Skin epidermis (tissue), 12 donors: ENCODE measurements at regions not wholly inside any gene's neighbourhood (a gene's known extent, or its start where the extent isn't known, plus 50 kb on each side); places are given as distances from the start of the nearest gene placed in this dataset.
"Not testable (repeated sequence)": the region's sequence is repeated elsewhere in the genome, so short reads cannot be mapped to it uniquely, and the experiment has no call there.

ENCODE experiments used
- H3K27ac ChIP-seq, 21 experiments: fragments of 200-600 bp; sonication (generic) in 11 of 21; one replicate each; pipeline ENCODE4 v1.5.0; 2020; ENCODE audit warnings: mild to moderate bottlenecking in 3 of 21, inconsistent platforms in 2 of 21, moderate library complexity in 2 of 21
- H3K4me3 ChIP-seq, 7 experiments: fragments of 200-600 bp; sonication (generic) in 2 of 7; one replicate each; pipeline ENCODE4 v1.5.0; 2020; ENCODE audit warnings: inconsistent platforms in 2 of 7, mild to moderate bottlenecking in 2 of 7, moderate library complexity in 1 of 7

DNA sequence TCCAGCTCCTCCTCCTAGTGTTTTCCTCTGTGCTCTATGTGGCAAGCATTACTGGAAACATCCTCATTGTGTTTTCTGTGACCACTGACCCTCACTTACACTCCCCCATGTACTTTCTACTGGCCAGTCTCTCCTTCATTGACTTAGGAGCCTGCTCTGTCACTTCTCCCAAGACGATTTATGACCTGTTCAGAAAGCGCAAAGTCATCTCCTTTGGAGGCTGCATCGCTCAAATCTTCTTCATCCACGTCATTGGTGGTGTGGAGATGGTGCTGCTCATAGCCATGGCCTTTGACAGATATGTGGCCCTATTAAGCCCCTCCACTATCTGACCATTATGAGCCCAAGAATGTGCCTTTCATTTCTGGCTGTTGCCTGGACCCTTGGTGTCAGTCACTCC is 64.0 kb downstream of the OR4F15 start:
- not testable (repeated sequence) for H3K4me3 ChIP-seq, H3K27ac ChIP-seq

DNA sequence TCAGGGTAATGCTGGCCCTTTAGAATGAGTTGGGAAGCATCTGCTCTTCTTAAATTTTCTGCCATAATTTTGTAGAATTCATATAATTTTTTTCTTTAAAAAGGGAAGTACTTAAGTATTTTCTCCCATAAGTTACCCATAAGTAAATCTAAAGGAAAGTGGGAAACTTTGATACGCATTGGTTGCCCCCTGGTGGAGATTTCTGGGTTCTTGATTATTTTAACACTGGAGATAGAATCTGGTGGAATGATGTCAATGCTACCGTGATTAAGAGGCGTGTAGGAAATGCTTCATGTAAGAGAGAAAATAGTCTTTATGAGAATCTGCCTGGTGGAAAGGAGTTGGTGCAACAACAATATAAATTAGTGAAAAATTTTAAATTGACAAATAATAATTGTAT is 65.6 kb downstream of the OR4F15 start:
- H3K27ac ChIP-seq, H3K4me3 ChIP-seq: not testable (repeated sequence)

DNA sequence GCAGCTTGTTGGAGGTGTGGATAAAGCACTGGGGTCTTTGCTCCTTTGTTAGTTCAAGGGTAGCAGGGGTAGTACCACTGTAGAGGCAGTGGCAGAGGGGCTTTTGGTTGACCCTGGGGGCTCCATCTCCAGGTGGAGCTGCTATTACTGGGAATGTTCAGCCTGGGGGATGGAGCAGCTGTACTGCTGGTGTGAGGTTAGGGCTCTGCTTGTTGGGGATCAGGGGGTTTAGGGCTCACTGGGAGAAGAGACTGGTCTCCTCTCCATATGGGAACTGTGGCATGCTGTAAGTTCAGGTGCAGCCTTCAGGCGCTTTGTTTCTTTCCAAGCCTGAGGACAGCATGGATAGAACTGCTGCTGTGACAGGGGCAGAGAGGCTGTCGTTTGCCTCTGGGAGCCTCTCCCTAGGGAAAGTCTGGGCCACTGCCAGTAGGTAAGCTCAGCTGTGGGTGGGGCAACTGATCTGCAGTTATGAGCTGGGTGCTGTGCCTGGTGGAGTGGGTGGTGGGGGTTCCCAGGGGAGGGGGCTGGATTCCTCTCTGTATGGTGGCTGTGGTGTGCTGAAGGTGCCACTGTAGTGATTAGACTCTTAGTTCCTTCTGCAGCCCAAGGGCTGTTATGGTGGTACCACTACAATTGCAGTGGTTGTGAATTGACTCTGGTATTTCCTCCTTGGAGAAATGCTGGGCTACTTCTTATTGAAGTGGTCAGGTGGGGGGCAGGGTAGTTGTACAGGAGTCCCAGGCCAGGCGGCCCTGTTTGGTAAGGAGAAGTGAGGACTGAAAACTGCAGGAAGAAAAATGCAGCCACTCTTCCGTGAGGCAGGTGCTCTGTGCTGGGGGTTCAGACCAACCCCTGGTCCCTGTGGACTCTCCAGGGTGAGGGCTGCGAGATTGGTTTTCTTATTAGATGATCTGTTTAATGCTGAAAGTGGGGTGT is 100.6 kb downstream of the OR4F15 start:
- not testable (repeated sequence) for H3K4me3 ChIP-seq

DNA sequence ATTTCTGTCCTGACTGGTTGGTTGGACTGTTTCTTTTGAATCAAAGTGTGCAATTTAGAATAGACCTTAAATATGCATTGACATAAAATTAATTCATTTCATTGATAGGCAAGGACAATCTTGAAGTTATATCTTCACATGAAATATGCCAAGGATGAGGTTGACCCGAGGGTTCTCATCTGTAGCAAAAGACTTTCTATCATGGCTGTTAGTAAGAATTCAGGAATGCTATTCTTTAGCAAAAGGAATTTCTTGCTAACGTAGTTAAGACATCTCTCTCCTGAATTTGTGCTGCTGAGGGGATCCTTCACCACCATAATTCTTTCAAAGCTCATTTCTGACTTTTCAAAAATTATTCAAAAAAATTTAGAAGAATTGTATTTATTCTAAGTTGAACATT is 112.6 kb downstream of the OR4F15 start:
- H3K27ac ChIP-seq, H3K4me3 ChIP-seq: not testable (repeated sequence)

More for the DNA sequence above, 100.6 kb downstream of the OR4F15 start:
- not testable (repeated sequence) for H3K27ac ChIP-seq

DNA sequence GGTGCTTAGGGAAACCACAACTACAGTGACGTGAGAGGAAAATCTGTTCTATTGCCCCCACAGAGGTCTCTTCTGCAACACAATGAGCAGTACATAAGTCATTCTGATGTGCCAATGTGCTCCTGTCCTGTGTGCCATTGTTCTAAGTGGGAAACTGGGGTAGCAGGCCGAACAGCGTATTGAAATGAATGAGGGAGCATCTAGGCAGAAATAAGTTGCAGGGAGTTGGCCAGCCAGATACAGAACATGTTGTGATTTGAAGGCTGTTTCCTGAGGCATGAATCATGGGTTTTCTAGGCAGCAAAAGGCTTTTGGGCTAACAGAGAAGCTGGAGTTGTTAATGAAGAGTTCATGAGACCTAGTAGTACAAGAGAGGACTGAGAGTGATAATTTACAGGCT is 122.5 kb downstream of the OR4F15 start:
- H3K4me3 ChIP-seq, H3K27ac ChIP-seq: not testable (repeated sequence)

DNA sequence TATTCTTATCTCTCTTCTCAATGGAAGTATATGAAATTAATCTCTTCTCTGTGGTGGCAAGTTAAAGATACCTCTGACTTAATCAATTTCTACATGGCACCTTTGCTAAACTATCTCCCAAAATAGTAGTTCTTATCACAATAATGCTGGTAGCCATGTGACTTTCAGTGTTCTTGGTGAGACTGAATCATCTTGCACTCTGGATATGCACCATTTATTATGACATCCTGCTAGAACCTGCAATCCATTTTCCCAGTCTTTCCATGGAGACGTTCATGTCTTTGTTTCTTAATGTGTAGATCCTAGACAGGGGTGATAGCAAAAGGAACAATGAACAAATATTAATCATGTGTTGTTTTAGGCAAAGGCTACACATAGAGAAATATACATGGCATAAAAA is 125.4 kb downstream of the OR4F15 start:
- H3K4me3 ChIP-seq, H3K27ac ChIP-seq: not testable (repeated sequence)

DNA sequence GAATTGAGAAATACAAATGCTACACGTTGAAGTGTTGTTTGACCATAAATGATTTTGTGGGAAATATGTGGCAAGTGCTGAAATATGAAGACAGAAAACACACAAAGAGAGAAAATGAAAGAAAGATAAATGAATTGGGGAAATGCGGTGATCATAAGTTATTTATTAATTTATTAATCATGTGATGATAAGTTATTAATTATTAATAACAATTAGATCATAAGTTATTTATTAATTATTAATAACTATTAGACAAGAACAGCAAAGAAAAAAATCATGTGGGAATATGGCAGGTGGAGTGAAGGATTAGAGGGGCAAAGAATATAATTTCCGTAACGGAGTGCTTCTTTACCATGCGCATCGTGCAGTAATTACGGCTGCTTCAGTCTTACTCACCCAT is 126.6 kb downstream of the OR4F15 start:
- not testable (repeated sequence) for H3K27ac ChIP-seq, H3K4me3 ChIP-seq

DNA sequence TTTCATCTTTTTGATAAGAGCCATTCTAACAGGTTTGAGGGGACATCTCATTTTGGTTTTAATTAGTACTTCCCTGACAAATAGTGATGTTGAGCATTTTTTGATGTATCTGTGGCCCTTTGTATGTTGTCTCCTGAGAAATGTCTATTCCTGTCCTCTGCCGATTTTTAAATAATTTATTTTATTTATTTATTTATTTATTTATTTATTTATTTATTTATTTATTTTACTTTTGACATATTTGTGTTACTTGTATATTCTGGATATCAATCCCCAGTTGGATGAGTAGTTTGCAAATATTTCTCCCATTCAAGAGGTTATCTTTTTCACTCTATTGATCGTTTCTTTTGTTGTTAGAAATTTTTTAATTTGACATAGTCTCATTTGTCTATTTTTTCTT is 133.9 kb downstream of the OR4F15 start:
- H3K27ac ChIP-seq, H3K4me3 ChIP-seq: not testable (repeated sequence)

DNA sequence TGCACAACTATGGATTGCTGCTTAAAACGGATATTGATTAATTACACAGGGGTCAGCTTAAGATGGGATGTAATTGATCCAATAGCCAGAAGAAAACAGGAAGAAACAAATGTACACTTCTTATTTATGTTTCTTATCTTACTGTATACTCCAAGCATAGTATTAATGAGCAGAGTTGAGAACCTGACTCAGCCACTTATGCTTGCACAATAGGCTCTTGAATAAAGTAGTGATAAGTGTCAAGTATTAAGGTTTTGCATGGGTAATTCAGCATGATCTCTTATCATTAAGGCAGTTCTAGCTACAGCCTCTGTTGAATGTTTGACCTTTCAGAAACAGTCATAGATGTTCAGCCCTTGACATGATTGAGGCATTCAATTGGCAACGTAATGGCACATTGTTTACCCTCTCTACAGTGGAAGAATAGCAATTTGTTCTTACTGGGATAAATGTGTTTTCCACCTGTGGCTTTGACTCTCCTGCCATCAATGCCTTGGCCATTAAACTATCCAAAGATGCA is 136.5 kb downstream of the OR4F15 start:
- not testable (repeated sequence) for H3K4me3 ChIP-seq, H3K27ac ChIP-seq

DNA sequence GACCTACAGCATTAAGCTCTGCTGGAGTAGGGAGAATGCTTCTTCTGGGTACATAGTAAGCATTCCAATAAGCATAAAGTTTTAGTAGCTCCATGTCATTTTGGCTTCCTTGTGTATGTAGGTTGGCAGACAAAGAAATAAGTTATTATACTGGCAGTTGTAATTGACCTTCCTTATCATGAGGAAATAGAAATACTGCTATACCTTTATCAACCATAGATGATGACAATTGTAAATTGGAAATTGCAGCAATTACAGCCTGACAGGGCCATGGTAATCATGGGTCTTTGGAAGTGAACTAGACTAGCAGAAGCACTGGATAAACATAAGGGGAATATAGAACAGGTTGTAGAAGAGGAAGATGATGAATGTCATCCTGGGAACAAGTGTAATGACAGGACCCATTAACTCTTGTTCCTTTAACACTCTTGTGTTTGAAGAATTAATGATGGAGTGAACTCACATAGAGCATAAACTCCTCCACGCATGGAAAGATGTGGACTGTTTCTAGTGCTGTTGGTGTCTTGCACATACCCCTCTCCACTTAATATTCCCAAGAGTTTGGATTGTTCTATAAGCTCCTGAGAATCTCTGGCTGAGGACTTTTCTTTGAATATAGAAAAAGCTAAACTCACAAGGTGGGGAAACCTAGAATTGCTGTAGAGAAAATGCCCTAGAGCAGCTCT is 137.5 kb downstream of the OR4F15 start:
- H3K27ac ChIP-seq: not testable (repeated sequence)

DNA sequence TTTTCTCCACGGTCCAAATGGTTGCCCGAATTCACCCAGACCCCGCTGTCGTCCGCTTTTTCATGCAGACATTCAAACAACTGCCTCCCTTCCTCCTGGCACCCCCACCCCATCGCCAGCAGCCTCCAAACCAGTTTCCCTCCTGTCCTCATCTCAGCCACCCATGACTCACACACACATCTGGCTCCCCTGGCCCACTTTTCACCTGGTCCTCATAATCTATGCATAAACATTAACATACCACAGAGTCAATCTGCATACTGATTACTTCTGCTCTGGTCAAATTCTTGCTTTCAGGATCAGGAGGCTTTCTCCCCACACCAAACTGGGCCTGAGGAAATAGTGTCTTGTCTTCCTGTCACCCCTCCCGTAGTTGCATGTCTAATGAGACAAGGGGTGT is 142.0 kb downstream of the OR4F15 start:
- H3K4me3 ChIP-seq, H3K27ac ChIP-seq: not testable (repeated sequence)

More for the DNA sequence above, 137.5 kb downstream of the OR4F15 start:
- not testable (repeated sequence) for H3K4me3 ChIP-seq

DNA sequence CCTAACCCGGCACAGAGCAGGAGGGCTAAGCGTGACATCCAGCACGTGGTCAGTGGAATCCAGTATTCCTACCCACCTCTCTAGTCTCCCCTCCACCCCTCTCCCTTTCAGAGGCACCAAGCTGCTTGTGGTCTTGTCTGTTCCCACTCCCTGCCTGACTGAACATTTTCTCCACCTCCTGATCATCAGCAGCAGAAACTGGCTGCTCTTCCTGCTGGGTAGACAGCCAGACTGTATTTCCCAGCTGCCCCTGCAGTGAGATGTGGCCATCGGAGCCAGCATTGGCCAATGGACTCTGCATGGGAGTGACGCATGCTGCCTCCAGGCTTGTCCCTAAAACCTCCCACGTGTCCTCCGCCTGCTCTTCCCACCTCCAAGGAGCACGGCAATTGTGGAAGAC is 143.8 kb downstream of the OR4F15 start:
- peak overlapping the region in 1 of 21 experiments; percentile 56 for H3K27ac ChIP-seq
- not testable (repeated sequence) for H3K4me3 ChIP-seq

DNA sequence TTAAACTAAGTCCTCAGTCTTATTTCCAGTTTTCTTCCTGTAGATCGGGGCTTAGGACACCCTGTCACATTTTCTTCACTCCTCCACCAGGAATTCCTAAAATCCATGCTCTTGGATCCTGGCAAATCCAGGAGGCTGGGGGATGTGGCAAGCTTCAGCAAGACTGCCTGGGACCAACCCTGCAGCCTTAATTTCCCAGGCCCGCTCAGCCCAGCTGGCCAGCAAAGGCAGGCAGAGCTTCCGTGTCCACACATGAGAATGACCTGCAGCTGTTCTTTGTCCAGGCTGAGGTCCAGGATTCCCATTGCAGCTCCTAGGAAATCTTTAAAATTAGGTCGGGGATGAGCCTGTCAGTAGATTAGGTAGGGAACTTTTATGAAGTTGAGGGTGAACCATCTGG is 146.7 kb downstream of the OR4F15 start:
- H3K27ac ChIP-seq, H3K4me3 ChIP-seq: not testable (repeated sequence)

DNA sequence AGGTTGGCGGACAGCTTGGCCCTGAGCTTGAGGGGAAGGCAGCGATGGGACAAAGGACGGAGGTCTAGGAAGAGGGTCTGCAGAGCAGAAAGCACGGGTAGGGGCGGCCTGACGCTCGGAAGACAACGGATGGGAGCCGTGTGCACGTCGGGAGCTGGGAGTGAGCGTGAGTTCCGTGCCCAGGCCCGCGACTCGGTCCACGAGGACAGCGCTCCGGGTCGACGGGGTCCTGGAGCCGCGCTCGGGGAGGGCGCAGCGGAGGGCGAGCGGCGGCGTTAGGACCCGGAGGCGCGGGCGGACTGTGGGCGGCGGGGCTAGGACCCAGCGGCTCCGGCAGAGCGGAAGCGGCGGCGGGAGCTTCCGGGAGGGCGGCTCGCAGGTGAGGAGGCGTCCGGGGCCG is 149.3 kb downstream of the OR4F15 start:
- peak overlapping the region in 2 of 7 experiments; percentile 25 to 37 for H3K4me3 ChIP-seq
- not testable (repeated sequence) for H3K27ac ChIP-seq

DNA sequence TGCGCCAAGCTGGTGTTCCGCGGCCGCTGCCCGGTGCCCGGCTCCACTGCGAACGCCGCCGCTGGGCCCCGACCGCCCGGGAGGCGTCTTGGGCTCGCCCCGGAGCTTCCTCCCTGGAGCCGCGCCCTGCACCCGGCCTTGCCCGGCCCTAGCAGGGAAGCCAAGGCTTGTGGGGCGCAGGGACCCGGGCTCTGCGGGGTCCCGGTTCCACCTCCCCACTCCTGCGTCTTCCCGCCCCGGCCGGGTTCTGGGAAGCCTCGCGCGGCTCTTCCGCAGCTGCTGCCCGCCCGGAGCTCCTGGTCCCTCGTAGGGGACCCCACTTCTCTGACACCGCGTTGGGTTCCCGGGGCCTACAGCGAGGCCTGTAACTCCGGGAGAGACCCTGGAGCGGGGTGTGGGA is 149.8 kb downstream of the OR4F15 start:
- Histone ChIP-seq H3K4me3 (peak overlapping the region in 3 of 7 experiments; percentile 23 to 40 (median 33)), H3K27ac (peak overlapping the region in 5 of 21 experiments; percentile 51 to 78 (median 60))

DNA sequence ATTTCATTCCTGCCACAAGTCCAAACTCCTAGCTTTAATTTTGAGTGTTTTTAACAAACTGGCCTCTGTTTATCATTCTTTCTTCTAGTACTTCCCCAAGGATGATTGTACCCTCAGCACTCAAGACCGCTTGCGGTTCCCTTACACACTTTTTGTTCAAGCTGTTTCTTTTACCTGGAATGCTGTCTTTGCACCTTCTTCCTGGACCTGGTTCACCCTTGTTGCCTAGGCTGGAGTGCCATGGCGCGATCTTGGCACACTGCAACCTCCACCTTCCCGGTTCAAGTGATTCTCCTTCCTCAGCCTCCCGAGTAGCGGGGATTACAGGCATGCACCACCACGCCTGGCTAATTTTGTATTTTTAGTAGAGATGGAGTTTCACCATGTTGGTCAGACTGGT is 151.7 kb downstream of the OR4F15 start:
- not testable (repeated sequence) for H3K27ac ChIP-seq, H3K4me3 ChIP-seq

DNA sequence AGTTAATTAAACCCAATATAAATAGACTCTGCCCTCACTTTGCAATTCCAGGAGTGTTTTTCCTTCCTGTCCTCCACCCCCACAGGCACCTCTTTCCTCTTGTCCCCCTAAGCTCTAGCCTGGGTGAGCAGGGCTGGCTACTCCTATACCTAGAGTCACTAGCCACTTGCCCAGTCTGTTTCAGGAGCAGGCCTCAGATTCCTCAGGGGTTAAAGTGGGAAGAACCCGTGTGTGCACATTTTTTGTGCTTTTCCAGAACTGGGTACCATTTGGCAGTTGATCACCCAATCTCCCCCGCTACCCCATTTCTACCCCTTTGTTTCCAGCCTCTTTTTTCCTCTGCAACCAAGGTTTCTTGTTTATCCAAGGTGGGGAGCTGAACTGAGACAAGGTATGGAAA is 153.4 kb downstream of the OR4F15 start:
- H3K4me3 ChIP-seq, H3K27ac ChIP-seq: not testable (repeated sequence)

DNA sequence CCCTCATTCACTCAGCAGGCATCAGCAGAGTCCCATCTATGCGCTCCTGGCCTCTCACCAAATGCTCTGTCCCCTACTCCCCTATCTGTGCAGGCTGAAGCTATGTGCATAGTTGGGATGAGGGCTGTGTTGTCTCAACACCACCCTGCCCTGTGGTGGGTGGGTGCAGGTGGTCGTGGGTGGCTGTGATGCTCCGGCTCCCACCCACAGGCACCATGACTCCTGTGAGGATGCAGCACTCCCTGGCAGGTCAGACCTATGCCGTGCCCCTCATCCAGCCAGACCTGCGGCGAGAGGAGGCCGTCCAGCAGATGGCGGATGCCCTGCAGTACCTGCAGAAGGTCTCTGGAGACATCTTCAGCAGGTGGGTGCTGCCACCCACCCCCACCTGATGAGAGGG is 153.9 kb downstream of the OR4F15 start:
- H3K27ac ChIP-seq, H3K4me3 ChIP-seq: not testable (repeated sequence)

DNA sequence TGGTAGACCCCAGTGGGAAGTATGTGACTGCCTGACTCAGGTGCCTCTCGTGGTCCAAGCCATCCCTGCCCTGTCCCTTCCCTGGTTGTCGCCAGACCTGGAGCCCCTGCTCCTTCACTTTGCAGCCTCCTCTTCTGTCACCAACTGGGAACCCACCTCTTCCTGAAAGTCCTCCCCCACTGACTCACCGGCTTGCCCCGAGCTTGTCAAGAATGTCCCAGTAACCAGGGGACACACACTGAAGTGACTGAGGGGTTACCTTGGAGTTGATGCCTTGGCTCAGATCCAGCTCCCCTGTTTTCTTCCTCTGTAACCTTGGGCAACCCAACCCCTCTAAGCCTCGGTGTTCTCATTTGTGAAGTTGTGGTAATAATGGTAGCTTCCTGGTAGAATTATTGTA is 155.4 kb downstream of the OR4F15 start:
- not testable (repeated sequence) for H3K27ac ChIP-seq, H3K4me3 ChIP-seq

DNA sequence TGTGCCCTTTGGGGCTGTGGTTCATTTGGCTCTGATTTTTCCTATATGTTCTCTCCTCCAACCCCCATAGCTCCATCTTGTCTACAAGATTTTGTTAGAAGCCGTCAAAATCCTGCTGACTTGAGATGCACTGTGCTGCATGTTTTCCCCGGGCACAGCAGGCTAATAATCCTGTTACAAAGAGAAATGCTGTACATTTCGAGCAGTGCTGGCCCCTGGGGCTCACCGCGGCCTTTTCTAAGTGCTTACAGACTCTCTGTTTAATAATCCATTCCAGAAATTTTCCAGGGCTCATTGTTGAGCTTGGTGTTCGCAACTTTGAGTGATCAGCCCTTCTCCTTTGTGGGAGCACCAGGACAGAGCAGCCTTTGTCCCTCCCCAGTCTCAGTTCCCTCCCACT is 158.6 kb downstream of the OR4F15 start:
- not testable (repeated sequence) for H3K4me3 ChIP-seq, H3K27ac ChIP-seq

DNA sequence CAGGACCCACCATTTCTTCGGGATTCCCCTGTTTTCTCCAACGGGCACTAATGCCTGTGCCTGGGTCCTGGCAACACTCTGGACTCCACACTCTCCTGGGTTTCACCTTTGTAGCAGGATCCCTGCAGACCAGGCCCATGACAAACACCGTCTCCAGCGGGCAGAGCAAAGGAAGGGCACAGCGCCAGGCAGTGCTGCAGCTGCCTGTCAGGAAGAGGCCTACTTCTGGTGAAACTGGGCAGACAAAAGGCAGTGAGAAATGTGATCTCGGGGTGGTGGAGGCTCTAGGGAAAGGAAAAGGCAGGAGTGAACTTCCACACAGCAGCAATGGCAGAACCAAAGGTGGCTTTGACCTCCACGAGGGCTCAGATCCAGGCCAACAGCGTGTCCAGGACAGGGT is 165.3 kb downstream of the OR4F15 start:
- not testable (repeated sequence) for H3K4me3 ChIP-seq, H3K27ac ChIP-seq
